PC-9 (cell line): ENCODE measurements at regions not wholly inside any gene's neighbourhood (a gene's known extent, or its start where the extent isn't known, plus 50 kb on each side); places are given as distances from the start of the nearest gene placed in this dataset.

Experiments used
- BruUV-seq: library from RNA; stranded (reverse); fragments of 400-500 nt; replicated peaks from 2 replicates; lab custom pipeline; 2021; lab: Mats Ljungman, UMichigan
- CTCF ChIA-PET: fragments of 300-600 bp; sonication (Branson Sonifier 250); formaldehyde crosslinking; loops from one replicate; lab custom pipeline; 2022; ENCODE audit warnings: antibody characterized with exemption; lab: Charles Lee
- POLR2A ChIA-PET: fragments of 300-600 bp; sonication (Branson Sonifier 250); formaldehyde crosslinking; loops from one replicate; lab custom pipeline; 2022; ENCODE audit warnings: antibody characterized with exemption; ENCODE audit not compliant: unreplicated experiment; lab: Charles Lee
- DNase-seq, 2 experiments: peaks; one replicate each; pipeline versions ENCODE4 v3.0.0 to v3.0.0-alpha.2; 2015 to 2022; ENCODE audit warnings: mixed read lengths in 1 of 2
- H2AFZ ChIP-seq: fragments of 200-600 bp; sonication (generic); 2 replicates; pipeline ENCODE4 v1.8.1; 2017; ENCODE audit warnings: antibody characterized with exemption
- H3F3A ChIP-seq: fragments of 200-600 bp; sonication (generic); 2 replicates; pipeline ENCODE4 v1.8.1; 2017; ENCODE audit warnings: antibody characterized with exemption, mild to moderate bottlenecking, low read depth; ENCODE audit not compliant: insufficient read depth
- H3K27ac ChIP-seq: fragments of 200-600 bp; sonication (generic); 2 replicates; pipeline ENCODE4 v1.6.1; 2016; ENCODE audit warnings: mixed run types
- H3K27me3 ChIP-seq: fragments of 200-600 bp; sonication (generic); 2 replicates; pipeline ENCODE4 v1.6.1; 2016; ENCODE audit warnings: low read depth, mixed run types; ENCODE audit not compliant: insufficient read depth
- H3K36me3 ChIP-seq: fragments of 200-600 bp; sonication (generic); 2 replicates; pipeline ENCODE4 v1.6.1; 2016; ENCODE audit warnings: low read depth, mixed run types
- H3K4me1 ChIP-seq: fragments of 200-600 bp; sonication (generic); replicated peaks from 2 replicates; pipeline ENCODE4 v1.6.1; 2016; ENCODE audit warnings: mixed run types; ENCODE audit not compliant: insufficient read depth
- H3K4me2 ChIP-seq: fragments of 200-600 bp; sonication (generic); 2 replicates; pipeline ENCODE4 v1.6.1; 2017; ENCODE audit warnings: mixed run types
- H3K4me3 ChIP-seq: fragments of 200-600 bp; sonication (generic); 2 replicates; pipeline ENCODE4 v1.6.1; 2016; ENCODE audit warnings: mixed run types
- H3K79me2 ChIP-seq: fragments of 200-600 bp; sonication (generic); 2 replicates; pipeline ENCODE4 v1.6.1; 2017; ENCODE audit warnings: low read depth, mixed run types
- H3K9me2 ChIP-seq: fragments of 200-600 bp; sonication (generic); 2 replicates; pipeline ENCODE4 v1.8.1; 2017; ENCODE audit warnings: mild to moderate bottlenecking; ENCODE audit not compliant: insufficient read depth
- H3K9me3 ChIP-seq: fragments of 200-600 bp; sonication (generic); 2 replicates; pipeline ENCODE4 v1.8.1; 2016; ENCODE audit warnings: low read depth; ENCODE audit not compliant: insufficient read depth
- H4K20me1 ChIP-seq: fragments of 200-600 bp; sonication (generic); 2 replicates; pipeline ENCODE4 v1.8.1; 2017; ENCODE audit not compliant: insufficient read depth
- CTCF ChIP-seq: fragments of 200-600 bp; sonication (generic); conservative IDR thresholded peaks from 2 replicates; pipeline ENCODE4 v1.6.1; 2017; ENCODE audit warnings: mixed run types, antibody characterized with exemption, mild to moderate bottlenecking, moderate library complexity
- EZH2 ChIP-seq: fragments of 200-600 bp; sonication (generic); IDR thresholded peaks from 2 replicates; pipeline ENCODE4 v1.8.0; 2017; ENCODE audit warnings: antibody characterized with exemption, low read depth
- intact Hi-C: fragments of 100-400 bp; cut with micrococcal nuclease; formaldehyde crosslinking; loops from one replicate; pipeline ENCODE4 v1.10.0; 2022; ENCODE audit not compliant: unreplicated experiment

- no peak overlapping the region for H3K4me2 ChIP-seq
- H3K4me1 ChIP-seq = no peaks in the 10 kb centered on the region
- no TSS peak for BruUV-seq
- DNase-seq = no peak
- H4K20me1 ChIP-seq = no peaks in the 10 kb centered on the region
- no peak overlapping the region for H2AFZ ChIP-seq
- H3K36me3 ChIP-seq = no peaks in the 10 kb centered on the region
- POLR2A ChIA-PET = no interaction called here
- H3K9me2 ChIP-seq = no peaks in the 10 kb centered on the region
- no peaks in the 10 kb centered on the region for H3K79me2 ChIP-seq
- no peak overlapping the region for H3K4me3 ChIP-seq
- no peaks in the 10 kb centered on the region for H3F3A ChIP-seq
- CTCF ChIA-PET = no interaction called here
- H3K27ac ChIP-seq = no peak overlapping the region
- H3K27me3 ChIP-seq = peaks cover 96% of the 10 kb centered on the region
- intact Hi-C loops = no loop called here
- H3K9me3 ChIP-seq = no peaks in the 10 kb centered on the region; the same call in none of the 2 replicates
- TF ChIP-seq CTCF (no peak), EZH2 (no peak)
These were observed 110.2 kb upstream of the C1orf174 start for GRCh38 chr1:4010284-4010683.

- DNase-seq = no peak
- POLR2A ChIA-PET = no interaction called here
- no peak overlapping the region for H3K4me3 ChIP-seq
- no peak overlapping the region for H3K4me2 ChIP-seq
- no peak overlapping the region for H2AFZ ChIP-seq
- H3K4me1 ChIP-seq = no peaks in the 10 kb centered on the region
- no peak for TF ChIP-seq EZH2
- no peak for TF ChIP-seq CTCF
- intact Hi-C loops = no loop called here
- no peak overlapping the region for H3K27ac ChIP-seq
- H3K9me2 ChIP-seq = no peaks in the 10 kb centered on the region
- BruUV-seq = no TSS peak
- peaks cover 96% of the 10 kb centered on the region for H3K27me3 ChIP-seq
- H3K36me3 ChIP-seq = no peaks in the 10 kb centered on the region
- CTCF ChIA-PET = no interaction called here
- H4K20me1 ChIP-seq = no peaks in the 10 kb centered on the region
- H3F3A ChIP-seq = no peaks in the 10 kb centered on the region
- H3K79me2 ChIP-seq = no peaks in the 10 kb centered on the region
- H3K9me3 ChIP-seq = no peaks in the 10 kb centered on the region; the same call in none of the 2 replicates
These were observed 110.9 kb upstream of the C1orf174 start for GRCh38 chr1:4010814-4011605.

GRCh38 chr1:4016351-4017130, 116.5 kb upstream of the C1orf174 start:
- Histone ChIP-seq H3K9me3 (no peaks in the 10 kb centered on the region), H3K27me3 (peaks cover 93% of the 10 kb centered on the region), H3K4me1 (no peaks in the 10 kb centered on the region), H3K9me2 (no peaks in the 10 kb centered on the region), H3K79me2 (no peaks in the 10 kb centered on the region), H3F3A (no peaks in the 10 kb centered on the region), H3K4me2 (no peak overlapping the region), H3K36me3 (no peaks in the 10 kb centered on the region), H3K27ac (no peak overlapping the region), H2AFZ (no peak overlapping the region), H3K4me3 (no peak overlapping the region), H4K20me1 (no peaks in the 10 kb centered on the region)
- ChIA-PET CTCF (no interaction called here), POLR2A (no interaction called here)
- BruUV-seq = no TSS peak
- intact Hi-C loops = no loop called here
- no peak for DNase-seq
- TF ChIP-seq CTCF = no peak
- TF ChIP-seq EZH2 = no peak
